Mesodermal cell (in vitro differentiated cells): ENCODE measurements at regions not wholly inside any gene's neighbourhood (a gene's known extent, or its start where the extent isn't known, plus 50 kb on each side); places are given as distances from the start of the nearest gene placed in this dataset.

Experiments used
- H3K27ac ChIP-seq: 2 replicates; pipeline ENCODE4 v1.7.0; 2013; ENCODE audit warnings: mild to moderate bottlenecking, low read depth, low read length, moderate library complexity; ENCODE audit not compliant: severe bottlenecking
- H3K36me3 ChIP-seq: 2 replicates; pipeline ENCODE4 v1.7.1; 2013; ENCODE audit warnings: mild to moderate bottlenecking, low read length, moderate library complexity; ENCODE audit not compliant: control insufficient read depth, insufficient read depth
- H3K4me1 ChIP-seq: one replicate; pipeline ENCODE4 v1.7.1; 2013; ENCODE audit warnings: mild to moderate bottlenecking, low read length; ENCODE audit not compliant: insufficient read depth, control insufficient read depth, poor library complexity, severe bottlenecking
- H3K4me3 ChIP-seq: 2 replicates; pipeline ENCODE4 v1.7.0; 2013; ENCODE audit warnings: low read length, control low read depth, mild to moderate bottlenecking; ENCODE audit not compliant: insufficient read depth, poor library complexity, severe bottlenecking; ENCODE audit errors: extremely low read depth
- H3K9me3 ChIP-seq: 2 replicates; pipeline ENCODE4 v1.7.1; 2013; ENCODE audit warnings: mild to moderate bottlenecking, low read length, moderate library complexity; ENCODE audit not compliant: control insufficient read depth
- WGBS, 2 experiments: methylation state at CpG; one replicate each; pipeline ENCODE4 v1.1.5; 2013; ENCODE audit warnings: missing lambda C conversion rate in 2 of 2; ENCODE audit not compliant: insufficient coverage in 2 of 2; 5-methylcytosine and 5-hydroxymethylcytosine counted together

GRCh38 chr3:95434491-95434890, 1371.6 kb downstream of the NSUN3 start:
- H3K27ac ChIP-seq: no peak overlapping the region
- no peaks in the 10 kb centered on the region for H3K9me3 ChIP-seq
- H3K4me3 ChIP-seq: no peak overlapping the region
- no peaks in the 10 kb centered on the region for H3K4me1 ChIP-seq
- 0% methylated on average over 1 of the region's 1 CpG for WGBS, 2 experiments
- H3K36me3 ChIP-seq: no peaks in the 10 kb centered on the region

DNA sequence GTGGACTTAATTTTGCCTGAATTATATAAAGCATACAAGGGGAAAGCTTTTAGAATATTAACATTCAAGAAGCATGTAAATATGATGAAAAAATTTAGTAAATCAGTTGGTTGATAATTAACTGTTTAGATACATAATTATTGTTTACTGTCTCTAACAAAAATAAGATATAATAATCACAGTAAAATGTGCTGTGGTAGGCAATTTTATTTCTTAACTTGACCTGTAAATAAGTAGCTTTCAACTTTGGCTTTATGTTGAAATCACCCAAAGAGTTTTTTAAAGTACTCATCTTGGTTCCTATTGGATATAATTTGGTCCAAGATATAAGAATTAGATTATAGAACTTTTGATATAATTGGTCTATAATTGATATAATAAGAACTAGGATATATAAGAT, 1374.5 kb downstream of the NSUN3 start:
- Histone ChIP-seq H3K9me3 (no peaks in the 10 kb centered on the region), H3K4me3 (no peak overlapping the region)

GRCh38 chr3:95438274-95438673, 1375.4 kb downstream of the NSUN3 start:
- no peak overlapping the region for H3K27ac ChIP-seq
- no peaks in the 10 kb centered on the region for H3K9me3 ChIP-seq
- no peaks in the 10 kb centered on the region for H3K36me3 ChIP-seq
- no peak overlapping the region for H3K4me3 ChIP-seq
- no peaks in the 10 kb centered on the region for H3K4me1 ChIP-seq

More for the DNA sequence above, 1374.5 kb downstream of the NSUN3 start:
- Histone ChIP-seq H3K27ac (no peak overlapping the region), H3K4me1 (no peaks in the 10 kb centered on the region), H3K36me3 (no peaks in the 10 kb centered on the region)

GRCh38 chr3:95442766-95443165, 1371.6 kb upstream of the EPHA6 start:
- H3K9me3 ChIP-seq: no peaks in the 10 kb centered on the region
- no peaks in the 10 kb centered on the region for H3K36me3 ChIP-seq
- H3K4me1 ChIP-seq: no peaks in the 10 kb centered on the region
- no peak overlapping the region for H3K27ac ChIP-seq
- H3K4me3 ChIP-seq: no peak overlapping the region
- no CpG with 5 or more reads among the region's 2 CpGs for WGBS, 2 experiments

DNA sequence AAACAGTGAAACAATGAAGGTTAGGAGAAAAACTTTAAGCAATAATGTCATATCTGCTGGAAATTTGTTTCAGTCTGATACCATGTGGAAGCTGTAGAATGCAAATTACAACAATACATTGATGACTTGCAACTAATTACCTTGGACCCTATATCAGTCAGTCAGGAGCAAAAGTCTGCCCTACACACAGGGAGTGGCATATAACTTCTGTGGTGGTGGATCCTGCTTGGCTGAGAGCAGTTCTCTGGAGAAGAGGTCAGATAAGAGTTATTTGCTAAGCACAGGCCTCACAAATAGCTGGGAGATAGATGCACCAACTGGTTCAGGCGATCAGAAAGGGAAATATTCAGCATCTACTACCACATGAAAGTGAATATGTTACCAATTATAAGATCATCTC, 1364.6 kb upstream of the EPHA6 start:
- H3K27ac ChIP-seq: no peak overlapping the region
- no peak overlapping the region for H3K4me3 ChIP-seq
- no peaks in the 10 kb centered on the region for H3K36me3 ChIP-seq
- no peaks in the 10 kb centered on the region for H3K4me1 ChIP-seq
- 86% methylated on average over 1 of the region's 1 CpG; no CpG with 5 or more reads in 1 of the 2 experiments for WGBS, 2 experiments
- H3K9me3 ChIP-seq: no peaks in the 10 kb centered on the region

DNA sequence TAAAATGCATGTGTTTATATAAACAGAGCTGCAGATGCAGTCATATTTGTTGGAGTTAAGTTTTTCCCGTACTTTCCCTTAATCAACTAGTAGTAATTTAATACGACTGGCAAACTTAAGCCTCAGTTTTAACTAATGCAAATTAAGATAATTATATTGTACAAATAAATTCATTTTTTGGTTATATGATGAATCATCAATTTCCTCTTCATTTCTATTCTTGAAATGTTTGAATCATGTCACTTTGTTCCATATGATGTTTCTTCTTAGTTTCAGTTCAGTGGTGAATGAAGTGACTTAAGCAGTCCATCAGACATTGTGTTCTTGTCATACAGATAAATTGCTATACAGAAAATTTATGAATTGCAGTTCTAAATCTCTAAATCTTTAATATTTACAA, 1361.2 kb upstream of the EPHA6 start:
- Histone ChIP-seq H3K9me3 (no peaks in the 10 kb centered on the region), H3K36me3 (no peaks in the 10 kb centered on the region), H3K4me3 (no peak overlapping the region), H3K4me1 (no peaks in the 10 kb centered on the region), H3K27ac (no peak overlapping the region)
- no CpG with 5 or more reads among the region's 2 CpGs for WGBS, 2 experiments

GRCh38 chr3:95456835-95457234, 1357.6 kb upstream of the EPHA6 start:
- no peaks in the 10 kb centered on the region for H3K36me3 ChIP-seq

GRCh38 chr3:95459706-95460105, 1354.7 kb upstream of the EPHA6 start:
- H3K4me1 ChIP-seq: no peaks in the 10 kb centered on the region
- H3K27ac ChIP-seq: no peak overlapping the region
- no peaks in the 10 kb centered on the region for H3K9me3 ChIP-seq
- WGBS, 2 experiments: 87 to 88% methylated on average over 3 of the region's 3 CpGs
- H3K36me3 ChIP-seq: no peaks in the 10 kb centered on the region
- H3K4me3 ChIP-seq: no peak overlapping the region

More at GRCh38 chr3:95456835-95457234, 1357.6 kb upstream of the EPHA6 start:
- H3K4me1 ChIP-seq: no peaks in the 10 kb centered on the region
- H3K9me3 ChIP-seq: no peaks in the 10 kb centered on the region
- no peak overlapping the region for H3K27ac ChIP-seq
- no peak overlapping the region for H3K4me3 ChIP-seq

DNA sequence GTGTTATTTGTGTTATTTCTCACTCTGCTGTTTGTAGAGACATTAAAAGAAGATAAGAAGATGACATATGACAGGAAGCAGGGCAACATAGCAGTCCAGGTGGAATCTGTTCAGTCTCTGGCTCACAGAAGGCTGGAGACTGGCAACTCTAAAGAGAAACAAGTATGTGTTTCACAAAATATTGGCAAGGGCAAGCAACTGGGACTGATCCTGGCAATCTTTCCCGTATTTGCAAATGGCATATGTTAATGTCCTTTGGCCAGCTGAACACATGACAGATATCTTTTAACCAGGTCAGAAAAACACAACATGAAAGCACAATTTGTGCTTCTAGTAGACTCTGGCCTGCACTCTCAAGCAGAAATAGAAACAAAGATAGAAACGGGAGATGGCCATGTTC, 1354.1 kb upstream of the EPHA6 start:
- no peaks in the 10 kb centered on the region for H3K4me1 ChIP-seq
- H3K36me3 ChIP-seq: no peaks in the 10 kb centered on the region
- WGBS, 2 experiments: 80% methylated on average over 1 of the region's 2 CpGs; no CpG with 5 or more reads in 1 of the 2 experiments
- H3K27ac ChIP-seq: no peak overlapping the region
- no peaks in the 10 kb centered on the region for H3K9me3 ChIP-seq
- no peak overlapping the region for H3K4me3 ChIP-seq

DNA sequence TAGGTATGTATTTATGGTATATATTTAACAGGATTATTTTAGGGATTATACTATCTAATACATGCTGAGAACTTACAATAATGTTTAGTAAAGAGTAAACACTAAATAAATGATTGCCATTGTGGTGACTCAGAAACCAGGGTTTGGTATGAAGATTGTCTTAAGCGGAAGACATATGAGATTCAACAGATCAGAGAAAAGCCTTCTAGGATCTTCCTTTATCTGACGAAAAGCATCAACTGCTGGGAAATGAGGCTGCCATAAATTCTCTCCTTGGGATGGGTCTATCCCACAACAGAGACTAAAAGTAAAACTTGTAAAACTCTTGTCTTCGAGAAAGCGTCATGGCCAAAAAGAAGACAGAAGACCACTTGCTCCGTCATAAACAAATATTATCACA, 1352.2 kb upstream of the EPHA6 start:
- Histone ChIP-seq H3K9me3 (no peaks in the 10 kb centered on the region), H3K36me3 (no peaks in the 10 kb centered on the region), H3K4me1 (no peaks in the 10 kb centered on the region), H3K4me3 (no peak overlapping the region), H3K27ac (no peak overlapping the region)
- WGBS, 2 experiments: 75% methylated on average over 4 to 5 of the region's 5 CpGs

DNA sequence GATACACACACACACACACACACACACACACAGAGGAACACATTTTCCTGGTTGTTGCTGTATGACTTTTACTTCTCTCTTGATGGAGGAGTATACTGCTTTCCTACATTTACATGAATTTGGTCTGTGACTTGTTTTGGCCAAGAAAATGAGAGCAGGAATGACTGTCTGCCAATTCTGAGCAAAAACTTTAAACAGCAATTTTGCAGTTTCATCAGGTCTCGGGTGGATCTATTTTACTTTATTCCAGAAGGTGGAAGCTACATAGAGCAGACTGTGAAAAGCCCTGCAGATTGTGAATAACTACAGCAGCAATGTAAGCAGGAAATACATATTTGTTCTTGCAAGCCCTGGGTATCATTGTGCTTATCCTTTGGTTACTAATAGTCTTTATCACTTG, 1350.0 kb upstream of the EPHA6 start:
- no peaks in the 10 kb centered on the region for H3K4me1 ChIP-seq
- no peaks in the 10 kb centered on the region for H3K9me3 ChIP-seq
- 0% methylated on average over 1 of the region's 1 CpG for WGBS, 2 experiments
- no peaks in the 10 kb centered on the region for H3K36me3 ChIP-seq
- H3K4me3 ChIP-seq: no peak overlapping the region
- H3K27ac ChIP-seq: no peak overlapping the region

DNA sequence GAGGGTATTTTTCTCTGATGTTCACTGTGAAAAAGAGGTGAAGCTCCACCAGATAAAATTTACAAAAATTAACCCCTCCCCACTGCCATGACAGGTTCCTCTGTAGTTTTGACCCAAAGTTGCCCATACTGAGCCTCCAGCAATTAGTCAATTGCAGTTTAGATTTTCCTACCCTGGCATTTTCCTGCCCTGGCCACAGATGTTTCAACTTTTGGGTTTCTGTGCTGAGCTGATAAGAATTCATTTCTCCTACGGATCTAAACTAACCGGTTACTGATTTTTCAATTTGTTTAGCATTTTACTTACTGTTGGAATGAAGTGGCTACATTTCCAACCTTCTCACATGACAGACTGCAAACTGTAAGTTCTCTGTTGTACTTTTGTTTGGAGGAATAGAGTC, 1346.1 kb upstream of the EPHA6 start:
- Histone ChIP-seq H3K36me3 (no peaks in the 10 kb centered on the region), H3K27ac (no peak overlapping the region), H3K4me1 (no peaks in the 10 kb centered on the region), H3K9me3 (no peaks in the 10 kb centered on the region), H3K4me3 (no peak overlapping the region)
- 100% methylated on average over 1 of the region's 2 CpGs; no CpG with 5 or more reads in 1 of the 2 experiments for WGBS, 2 experiments
